ENCODE measurements at regions not wholly inside any gene's neighbourhood (a gene's known extent, or its start where the extent isn't known, plus 50 kb on each side); places are given as distances from the start of the nearest gene placed in this dataset.

DNA sequence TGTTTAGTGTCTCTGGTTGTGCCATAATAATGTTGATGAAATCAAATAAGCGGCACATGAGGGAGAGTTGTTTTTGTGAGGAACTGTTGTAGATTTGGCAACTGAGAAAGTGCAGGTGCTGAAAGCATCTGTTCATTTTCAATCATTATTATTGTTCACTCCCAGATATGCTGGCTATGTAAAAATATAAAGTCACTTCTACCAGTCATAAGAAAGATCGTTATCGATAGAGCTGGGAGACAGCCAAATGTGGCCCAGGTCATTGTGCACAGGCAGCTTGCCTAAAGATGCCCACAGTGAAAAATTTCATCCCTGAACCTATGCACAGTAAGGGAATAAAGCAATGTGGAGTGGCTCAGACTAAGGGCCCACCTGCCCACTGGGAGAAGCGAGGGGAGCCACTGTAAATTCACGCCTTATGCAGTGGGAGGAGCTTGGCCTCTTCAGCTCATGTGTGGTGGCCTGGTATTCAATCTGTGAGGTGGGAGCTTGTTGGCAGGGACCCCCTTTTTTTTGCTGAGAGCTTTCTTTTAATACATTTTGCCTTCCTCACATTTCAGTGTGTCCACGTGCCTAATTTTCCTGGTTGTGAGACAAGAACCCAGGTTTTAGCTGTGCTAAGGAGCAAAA, 1490.8 kb upstream of the TMEM132C start:
- no peaks in the 10 kb centered on the region for H3K36me3 Mint-ChIP-seq (ENCODE audit: unreplicated experiment)
- TF ChIP-seq, protein P1, sequence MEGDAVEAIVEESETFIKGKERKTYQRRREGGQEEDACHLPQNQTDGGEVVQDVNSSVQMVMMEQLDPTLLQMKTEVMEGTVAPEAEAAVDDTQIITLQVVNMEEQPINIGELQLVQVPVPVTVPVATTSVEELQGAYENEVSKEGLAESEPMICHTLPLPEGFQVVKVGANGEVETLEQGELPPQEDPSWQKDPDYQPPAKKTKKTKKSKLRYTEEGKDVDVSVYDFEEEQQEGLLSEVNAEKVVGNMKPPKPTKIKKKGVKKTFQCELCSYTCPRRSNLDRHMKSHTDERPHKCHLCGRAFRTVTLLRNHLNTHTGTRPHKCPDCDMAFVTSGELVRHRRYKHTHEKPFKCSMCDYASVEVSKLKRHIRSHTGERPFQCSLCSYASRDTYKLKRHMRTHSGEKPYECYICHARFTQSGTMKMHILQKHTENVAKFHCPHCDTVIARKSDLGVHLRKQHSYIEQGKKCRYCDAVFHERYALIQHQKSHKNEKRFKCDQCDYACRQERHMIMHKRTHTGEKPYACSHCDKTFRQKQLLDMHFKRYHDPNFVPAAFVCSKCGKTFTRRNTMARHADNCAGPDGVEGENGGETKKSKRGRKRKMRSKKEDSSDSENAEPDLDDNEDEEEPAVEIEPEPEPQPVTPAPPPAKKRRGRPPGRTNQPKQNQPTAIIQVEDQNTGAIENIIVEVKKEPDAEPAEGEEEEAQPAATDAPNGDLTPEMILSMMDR (IDR thresholded peaks at IDR 0.05) = no peak
- H3K27ac Mint-ChIP-seq (ENCODE audit: unreplicated experiment) = no peak overlapping the region
- no peak for DNase-seq (ENCODE audit: extremely low spot score, unreplicated experiment)
- no peaks in the 10 kb centered on the region for H3K27me3 Mint-ChIP-seq (ENCODE audit: unreplicated experiment)
- peaks cover 62% of the 10 kb centered on the region for H3K9me3 Mint-ChIP-seq (ENCODE audit: unreplicated experiment)
- H3K4me3 Mint-ChIP-seq (ENCODE audit: unreplicated experiment) = no peak overlapping the region
- H3K4me1 Mint-ChIP-seq (ENCODE audit: unreplicated experiment) = no peaks in the 10 kb centered on the region

DNA sequence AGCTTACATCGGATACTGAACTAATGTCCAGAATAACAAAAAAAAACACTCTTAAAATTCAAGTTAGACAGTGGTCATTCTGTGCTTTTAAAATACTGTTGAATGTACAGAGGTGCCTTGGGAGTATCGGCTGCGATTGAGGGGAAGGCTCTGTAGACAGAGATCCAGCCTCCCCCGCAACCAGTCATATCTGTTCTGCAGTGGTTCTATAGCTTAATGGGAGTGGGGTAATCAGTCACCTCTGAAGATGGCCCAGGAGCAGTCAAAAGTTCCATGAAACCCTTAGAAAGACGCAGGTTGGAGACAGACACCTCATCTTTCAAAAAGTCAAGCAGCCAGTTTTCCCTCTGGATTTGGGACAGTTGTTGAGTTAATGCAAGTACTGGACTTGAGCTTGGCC, 1486.6 kb upstream of the TMEM132C start:
- no peaks in the 10 kb centered on the region for H3K36me3 Mint-ChIP-seq (ENCODE audit: unreplicated experiment)
- no peaks in the 10 kb centered on the region for H3K27me3 Mint-ChIP-seq (ENCODE audit: unreplicated experiment)
- peaks cover 45% of the 10 kb centered on the region for H3K9me3 Mint-ChIP-seq (ENCODE audit: unreplicated experiment)
- H3K4me3 Mint-ChIP-seq (ENCODE audit: unreplicated experiment) = no peak overlapping the region
- no peaks in the 10 kb centered on the region for H3K4me1 Mint-ChIP-seq (ENCODE audit: unreplicated experiment)
- no peak overlapping the region for H3K27ac Mint-ChIP-seq (ENCODE audit: unreplicated experiment)
- no peak for DNase-seq (ENCODE audit: extremely low spot score, unreplicated experiment)
- TF ChIP-seq, protein P1 (IDR thresholded peaks at IDR 0.05) = no peak

DNA sequence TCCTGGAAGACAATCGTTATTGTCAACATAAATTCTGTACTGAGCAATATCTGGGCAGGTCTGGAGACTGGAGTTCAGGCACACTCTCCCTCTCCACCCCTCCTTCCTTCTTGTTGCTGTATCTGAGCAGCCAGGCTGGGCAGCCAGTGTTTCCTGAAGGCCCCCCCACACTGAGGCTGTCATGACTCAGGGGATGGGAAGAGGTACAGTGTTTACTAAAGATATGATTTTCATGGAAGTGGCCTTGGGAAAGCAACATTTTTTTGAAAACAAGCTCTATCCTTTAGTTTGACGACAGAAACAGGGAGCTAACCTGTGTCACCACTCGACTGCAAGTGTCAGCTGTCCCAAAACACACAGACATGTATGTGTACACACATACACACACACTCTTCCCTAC, 1485.4 kb upstream of the TMEM132C start:
- DNase-seq (ENCODE audit: extremely low spot score, unreplicated experiment) = no peak

DNA sequence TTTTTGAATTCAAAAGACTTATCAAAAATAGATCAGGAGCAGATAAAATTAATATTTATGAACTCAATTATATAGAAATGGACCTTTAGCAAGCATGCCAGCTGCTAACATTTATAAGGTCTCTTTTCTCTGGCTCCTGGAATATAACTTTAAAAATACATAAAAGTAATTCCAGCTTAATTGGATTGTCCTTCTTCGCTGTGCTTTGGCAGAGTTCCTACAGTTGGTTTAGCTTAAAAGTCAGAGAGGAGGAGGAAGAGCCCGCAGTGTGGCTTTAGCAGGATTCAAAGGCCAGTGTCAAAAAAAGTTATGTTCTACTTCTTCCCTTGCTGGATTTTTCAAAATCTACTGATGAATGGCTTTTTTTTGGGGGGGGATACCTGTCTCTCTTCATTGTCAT, 1484.9 kb upstream of the TMEM132C start:
- H3K4me1 Mint-ChIP-seq (ENCODE audit: unreplicated experiment) = no peaks in the 10 kb centered on the region
- no peaks in the 10 kb centered on the region for H3K36me3 Mint-ChIP-seq (ENCODE audit: unreplicated experiment)
- TF ChIP-seq, protein P1 (IDR thresholded peaks at IDR 0.05) = no peak
- H3K4me3 Mint-ChIP-seq (ENCODE audit: unreplicated experiment) = no peak overlapping the region
- H3K27ac Mint-ChIP-seq (ENCODE audit: unreplicated experiment) = no peak overlapping the region
- H3K27me3 Mint-ChIP-seq (ENCODE audit: unreplicated experiment) = no peaks in the 10 kb centered on the region
- DNase-seq (ENCODE audit: extremely low spot score, unreplicated experiment) = no peak
- peaks cover 45% of the 10 kb centered on the region for H3K9me3 Mint-ChIP-seq (ENCODE audit: unreplicated experiment)

More for the DNA sequence above, 1485.4 kb upstream of the TMEM132C start:
- Mint-ChIP-seq H3K4me1 (ENCODE audit: unreplicated experiment) (no peaks in the 10 kb centered on the region), H3K4me3 (ENCODE audit: unreplicated experiment) (no peak overlapping the region), H3K36me3 (ENCODE audit: unreplicated experiment) (no peaks in the 10 kb centered on the region), H3K27me3 (ENCODE audit: unreplicated experiment) (no peaks in the 10 kb centered on the region), H3K9me3 (ENCODE audit: unreplicated experiment) (peaks cover 41% of the 10 kb centered on the region), H3K27ac (ENCODE audit: unreplicated experiment) (no peak overlapping the region)
- TF ChIP-seq, protein P1 (IDR thresholded peaks at IDR 0.05) = no peak

DNA sequence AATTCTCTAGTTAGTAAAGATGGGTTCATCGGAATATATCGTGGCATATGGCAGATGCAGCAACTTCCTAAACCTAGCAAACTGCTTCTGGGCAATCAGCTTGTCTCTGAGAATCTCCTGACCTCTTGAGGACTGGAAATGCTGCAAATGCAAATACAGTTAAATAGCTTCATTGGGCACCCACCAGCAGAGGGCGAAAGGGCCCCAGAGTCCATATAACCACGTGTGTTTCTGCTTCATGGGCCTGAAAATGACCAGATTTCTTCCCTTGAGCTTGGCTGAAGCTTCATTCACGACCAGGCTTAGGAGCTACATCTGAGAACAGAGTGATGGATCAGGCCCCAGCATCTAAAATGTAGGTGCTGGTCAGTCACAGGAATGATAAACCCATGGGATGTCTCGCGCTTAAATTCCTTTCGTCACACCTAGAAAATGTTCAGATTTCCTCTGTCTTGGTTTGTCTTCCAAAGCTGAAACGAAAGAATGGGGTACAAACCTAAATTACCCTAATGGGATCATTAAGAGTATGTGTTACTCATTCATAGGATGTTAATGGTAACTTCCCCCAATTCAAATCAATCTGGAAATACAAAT, 1482.5 kb upstream of the TMEM132C start:
- TF ChIP-seq, protein P1 (IDR thresholded peaks at IDR 0.05) = no peak
- H3K27ac Mint-ChIP-seq (ENCODE audit: unreplicated experiment) = no peak overlapping the region
- H3K36me3 Mint-ChIP-seq (ENCODE audit: unreplicated experiment) = no peaks in the 10 kb centered on the region
- H3K9me3 Mint-ChIP-seq (ENCODE audit: unreplicated experiment) = peaks cover 44% of the 10 kb centered on the region
- DNase-seq (ENCODE audit: extremely low spot score, unreplicated experiment) = no peak
- no peak overlapping the region for H3K4me3 Mint-ChIP-seq (ENCODE audit: unreplicated experiment)
- no peaks in the 10 kb centered on the region for H3K4me1 Mint-ChIP-seq (ENCODE audit: unreplicated experiment)
- no peaks in the 10 kb centered on the region for H3K27me3 Mint-ChIP-seq (ENCODE audit: unreplicated experiment)

Data from osteocyte (in vitro differentiated cells).